ENCODE measurements at regions not wholly inside any gene's neighbourhood (a gene's known extent, or its start where the extent isn't known, plus 50 kb on each side); places are given as distances from the start of the nearest gene placed in this dataset.

DNA sequence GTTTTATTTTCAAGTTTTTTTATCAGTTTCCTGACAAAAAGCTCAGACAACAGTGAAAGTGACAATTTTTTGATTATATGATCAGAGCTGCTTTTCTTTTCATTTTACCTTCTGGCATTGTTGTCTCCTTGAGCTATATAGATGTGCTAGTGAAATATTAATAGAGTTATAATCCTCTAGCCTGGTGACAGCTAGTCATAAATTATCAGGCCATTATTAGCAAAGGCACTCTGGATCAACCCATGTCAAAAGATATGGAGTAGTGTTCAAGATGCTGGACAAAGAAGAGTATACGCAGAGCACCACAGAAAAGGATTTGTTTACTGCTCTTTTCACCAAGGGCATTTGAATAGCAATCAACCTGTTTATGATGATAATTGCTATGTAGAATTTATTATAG, 1230.1 kb downstream of the HACE1 start:
- H3K27ac ChIP-seq (ENCODE audit: low read length), result no peak overlapping the region
- no peak for DNase-seq
- no peaks in the 10 kb centered on the region for H3K4me1 ChIP-seq (ENCODE audit: control insufficient read depth, insufficient read depth, low read length)
- H3K27me3 ChIP-seq (ENCODE audit: control insufficient read depth, insufficient read depth, low read length), result no peaks in the 10 kb centered on the region
- H3K4me3 ChIP-seq (ENCODE audit: low read length), result no peak overlapping the region
- WGBS (ENCODE audit: insufficient coverage, low lambda C conversion rate), result 20% methylated on average over 1 of the region's 1 CpG
- H3K36me3 ChIP-seq (ENCODE audit: control insufficient read depth, insufficient read depth, low read length), result no peaks in the 10 kb centered on the region
- no peaks in the 10 kb centered on the region for H3K9me3 ChIP-seq (ENCODE audit: control insufficient read depth, low read depth, low read length)

DNA sequence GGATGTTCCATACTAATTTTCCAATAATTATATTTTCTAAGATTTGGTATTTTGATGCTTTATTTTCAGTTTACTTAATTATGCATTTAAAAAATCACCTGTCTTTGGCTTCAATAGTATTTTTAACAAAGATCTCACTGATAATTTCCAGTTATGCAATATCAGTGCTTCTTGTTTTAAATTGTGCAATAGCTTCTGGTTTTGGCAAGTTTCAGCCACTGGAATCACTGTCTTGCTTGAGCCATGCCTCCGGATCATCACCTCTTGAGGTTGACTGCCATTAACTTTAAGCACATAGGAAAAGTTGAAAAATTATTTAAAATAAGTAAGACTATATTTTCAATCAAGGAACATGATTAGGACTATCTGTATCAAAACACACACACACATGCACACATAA, 1242.1 kb downstream of the HACE1 start:
- no peak overlapping the region for H3K27ac ChIP-seq (ENCODE audit: low read length)
- H3K4me3 ChIP-seq (ENCODE audit: low read length), result no peak overlapping the region
- DNase-seq, result no peak
- no CpG with 5 or more reads among the region's 1 CpG for WGBS (ENCODE audit: insufficient coverage, low lambda C conversion rate)
- no peaks in the 10 kb centered on the region for H3K9me3 ChIP-seq (ENCODE audit: control insufficient read depth, low read depth, low read length)
- H3K36me3 ChIP-seq (ENCODE audit: control insufficient read depth, insufficient read depth, low read length), result no peaks in the 10 kb centered on the region
- H3K4me1 ChIP-seq (ENCODE audit: control insufficient read depth, insufficient read depth, low read length), result no peaks in the 10 kb centered on the region
- no peaks in the 10 kb centered on the region for H3K27me3 ChIP-seq (ENCODE audit: control insufficient read depth, insufficient read depth, low read length)

GRCh38 chr6:103587722-103588121, 1272.0 kb downstream of the HACE1 start:
- DNase-seq, result no peak
- Histone ChIP-seq H3K9me3 (ENCODE audit: control insufficient read depth, low read depth, low read length) (no peaks in the 10 kb centered on the region), H3K36me3 (ENCODE audit: control insufficient read depth, insufficient read depth, low read length) (no peaks in the 10 kb centered on the region), H3K27me3 (ENCODE audit: control insufficient read depth, insufficient read depth, low read length) (no peaks in the 10 kb centered on the region), H3K27ac (ENCODE audit: low read length) (no peak overlapping the region), H3K4me3 (ENCODE audit: low read length) (no peak overlapping the region), H3K4me1 (ENCODE audit: control insufficient read depth, insufficient read depth, low read length) (no peaks in the 10 kb centered on the region)
- WGBS (ENCODE audit: insufficient coverage, low lambda C conversion rate), result 95% methylated on average over 3 of the region's 3 CpGs

GRCh38 chr6:103578115-103578514, 1281.6 kb downstream of the HACE1 start:
- no peaks in the 10 kb centered on the region for H3K9me3 ChIP-seq (ENCODE audit: control insufficient read depth, low read depth, low read length)
- 100% methylated on average over 2 of the region's 3 CpGs for WGBS (ENCODE audit: insufficient coverage, low lambda C conversion rate)
- no peaks in the 10 kb centered on the region for H3K4me1 ChIP-seq (ENCODE audit: control insufficient read depth, insufficient read depth, low read length)
- H3K27me3 ChIP-seq (ENCODE audit: control insufficient read depth, insufficient read depth, low read length), result no peaks in the 10 kb centered on the region
- no peak overlapping the region for H3K27ac ChIP-seq (ENCODE audit: low read length)
- H3K36me3 ChIP-seq (ENCODE audit: control insufficient read depth, insufficient read depth, low read length), result no peaks in the 10 kb centered on the region
- no peak overlapping the region for H3K4me3 ChIP-seq (ENCODE audit: low read length)
- no peak for DNase-seq

DNA sequence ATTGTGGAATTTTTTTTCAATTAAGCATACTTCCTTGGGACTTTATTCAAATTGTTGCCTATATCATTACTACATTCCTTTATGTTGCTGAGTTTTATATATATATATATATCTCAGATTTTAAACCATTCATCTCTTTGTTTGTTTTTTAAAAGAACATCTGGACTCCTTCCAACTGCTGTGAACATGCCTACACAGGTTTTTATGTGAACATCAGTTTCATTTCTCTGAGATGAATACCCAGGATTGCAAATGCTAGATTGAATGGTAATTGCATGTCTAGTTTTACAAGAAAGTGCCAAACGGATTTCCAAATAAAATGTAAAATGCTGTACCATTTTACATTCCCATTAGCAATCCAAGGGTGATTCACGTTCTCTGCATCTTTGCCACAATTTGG, 1289.3 kb downstream of the HACE1 start:
- Histone ChIP-seq H3K4me1 (ENCODE audit: control insufficient read depth, insufficient read depth, low read length) (no peaks in the 10 kb centered on the region), H3K36me3 (ENCODE audit: control insufficient read depth, insufficient read depth, low read length) (no peaks in the 10 kb centered on the region), H3K27ac (ENCODE audit: low read length) (no peak overlapping the region), H3K9me3 (ENCODE audit: control insufficient read depth, low read depth, low read length) (no peaks in the 10 kb centered on the region), H3K27me3 (ENCODE audit: control insufficient read depth, insufficient read depth, low read length) (no peaks in the 10 kb centered on the region), H3K4me3 (ENCODE audit: low read length) (no peak overlapping the region)
- DNase-seq, result no peak
- WGBS (ENCODE audit: insufficient coverage, low lambda C conversion rate), result 80% methylated on average over 1 of the region's 2 CpGs

DNA sequence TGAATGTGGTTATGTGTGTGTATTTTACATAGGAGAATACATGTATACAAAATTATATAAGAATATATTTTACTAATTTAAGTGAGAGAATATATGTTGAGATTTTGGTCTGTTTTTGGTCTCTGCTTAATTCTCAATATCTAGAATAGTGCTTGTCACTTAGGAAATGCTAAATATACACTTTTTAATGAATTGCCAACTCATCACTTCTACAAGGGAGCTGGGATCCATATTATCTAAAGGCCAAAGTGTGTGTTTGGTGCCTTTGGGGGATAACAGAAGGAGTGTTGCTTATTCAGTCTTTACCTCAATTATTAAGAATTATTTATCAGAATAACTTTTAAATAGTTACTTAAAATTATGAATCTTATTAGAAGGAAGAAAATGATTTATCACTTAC, 1304.8 kb downstream of the HACE1 start:
- H3K4me3 ChIP-seq (ENCODE audit: low read length), result no peak overlapping the region
- DNase-seq, result no peak
- H3K27me3 ChIP-seq (ENCODE audit: control insufficient read depth, insufficient read depth, low read length), result no peaks in the 10 kb centered on the region
- no peaks in the 10 kb centered on the region for H3K9me3 ChIP-seq (ENCODE audit: control insufficient read depth, low read depth, low read length)
- no peaks in the 10 kb centered on the region for H3K36me3 ChIP-seq (ENCODE audit: control insufficient read depth, insufficient read depth, low read length)
- no peak overlapping the region for H3K27ac ChIP-seq (ENCODE audit: low read length)
- H3K4me1 ChIP-seq (ENCODE audit: control insufficient read depth, insufficient read depth, low read length), result no peaks in the 10 kb centered on the region

GRCh38 chr6:103538381-103538780, 1321.3 kb downstream of the HACE1 start:
- H3K36me3 ChIP-seq (ENCODE audit: control insufficient read depth, insufficient read depth, low read length), result no peaks in the 10 kb centered on the region
- no peak overlapping the region for H3K4me3 ChIP-seq (ENCODE audit: low read length)
- no peaks in the 10 kb centered on the region for H3K27me3 ChIP-seq (ENCODE audit: control insufficient read depth, insufficient read depth, low read length)
- no peaks in the 10 kb centered on the region for H3K4me1 ChIP-seq (ENCODE audit: control insufficient read depth, insufficient read depth, low read length)
- no peaks in the 10 kb centered on the region for H3K9me3 ChIP-seq (ENCODE audit: control insufficient read depth, low read depth, low read length)
- DNase-seq, result no peak
- no peak overlapping the region for H3K27ac ChIP-seq (ENCODE audit: low read length)
- no CpG with 5 or more reads among the region's 1 CpG for WGBS (ENCODE audit: insufficient coverage, low lambda C conversion rate)

DNA sequence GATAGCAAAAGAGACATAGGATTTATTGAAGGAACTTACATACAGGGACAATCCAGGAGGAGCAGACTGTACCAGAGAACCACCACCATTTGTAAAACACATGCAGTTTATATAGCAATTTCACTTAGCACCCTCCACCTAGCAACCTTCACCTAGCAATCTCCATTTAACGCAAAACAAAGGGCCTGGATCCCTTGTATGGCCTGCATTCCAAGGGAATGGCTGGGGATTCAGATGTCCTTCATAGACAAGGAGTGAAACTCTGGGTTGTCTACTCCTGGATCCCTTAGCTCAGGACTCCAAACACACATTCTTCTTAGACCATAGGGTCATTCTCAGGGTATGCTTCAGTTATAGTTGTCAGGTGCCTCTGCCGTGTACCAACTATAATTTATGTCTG, 1324.9 kb downstream of the HACE1 start:
- no peak for DNase-seq
- no peak overlapping the region for H3K27ac ChIP-seq (ENCODE audit: low read length)
- no peaks in the 10 kb centered on the region for H3K4me1 ChIP-seq (ENCODE audit: control insufficient read depth, insufficient read depth, low read length)
- H3K4me3 ChIP-seq (ENCODE audit: low read length), result no peak overlapping the region
- no peaks in the 10 kb centered on the region for H3K27me3 ChIP-seq (ENCODE audit: control insufficient read depth, insufficient read depth, low read length)
- H3K9me3 ChIP-seq (ENCODE audit: control insufficient read depth, low read depth, low read length), result no peaks in the 10 kb centered on the region
- no peaks in the 10 kb centered on the region for H3K36me3 ChIP-seq (ENCODE audit: control insufficient read depth, insufficient read depth, low read length)
- no CpG with 5 or more reads among the region's 2 CpGs for WGBS (ENCODE audit: insufficient coverage, low lambda C conversion rate)

DNA sequence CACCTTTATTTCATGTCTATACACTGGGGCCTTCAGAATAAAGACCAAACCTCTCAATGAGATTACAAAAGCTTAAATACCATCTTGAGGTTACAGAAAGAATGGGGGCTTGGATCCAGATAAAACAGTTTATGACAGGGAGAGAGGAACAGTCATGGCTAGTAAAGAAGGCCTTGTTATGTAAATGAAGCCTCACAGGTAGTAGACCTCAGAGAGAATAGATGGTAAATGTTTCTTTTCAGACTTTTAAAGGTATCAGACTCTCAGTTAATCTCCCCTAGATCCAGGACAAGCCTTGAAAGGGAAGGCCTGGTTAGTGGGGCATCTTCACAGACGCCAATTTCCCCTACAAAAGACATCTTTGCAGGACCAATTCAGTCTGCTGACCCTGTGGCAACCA, 1325.6 kb downstream of the HACE1 start:
- no peak overlapping the region for H3K27ac ChIP-seq (ENCODE audit: low read length)

GRCh38 chr6:103522045-103522444, 1337.7 kb downstream of the HACE1 start:
- WGBS (ENCODE audit: insufficient coverage, low lambda C conversion rate), result no CpG with 5 or more reads among the region's 8 CpGs
- no peaks in the 10 kb centered on the region for H3K4me1 ChIP-seq (ENCODE audit: control insufficient read depth, insufficient read depth, low read length)
- H3K27me3 ChIP-seq (ENCODE audit: control insufficient read depth, insufficient read depth, low read length), result no peaks in the 10 kb centered on the region
- H3K27ac ChIP-seq (ENCODE audit: low read length), result no peak overlapping the region
- no peak for DNase-seq
- no peak overlapping the region for H3K4me3 ChIP-seq (ENCODE audit: low read length)
- no peaks in the 10 kb centered on the region for H3K9me3 ChIP-seq (ENCODE audit: control insufficient read depth, low read depth, low read length)
- no peaks in the 10 kb centered on the region for H3K36me3 ChIP-seq (ENCODE audit: control insufficient read depth, insufficient read depth, low read length)

More for the DNA sequence above, 1325.6 kb downstream of the HACE1 start:
- 43% methylated on average over 1 of the region's 1 CpG for WGBS (ENCODE audit: insufficient coverage, low lambda C conversion rate)
- no peaks in the 10 kb centered on the region for H3K9me3 ChIP-seq (ENCODE audit: control insufficient read depth, low read depth, low read length)
- H3K4me1 ChIP-seq (ENCODE audit: control insufficient read depth, insufficient read depth, low read length), result no peaks in the 10 kb centered on the region
- H3K4me3 ChIP-seq (ENCODE audit: low read length), result no peak overlapping the region
- DNase-seq, result no peak
- no peaks in the 10 kb centered on the region for H3K27me3 ChIP-seq (ENCODE audit: control insufficient read depth, insufficient read depth, low read length)
- H3K36me3 ChIP-seq (ENCODE audit: control insufficient read depth, insufficient read depth, low read length), result no peaks in the 10 kb centered on the region

- no peak for DNase-seq
- H3K27me3 ChIP-seq (ENCODE audit: control insufficient read depth, insufficient read depth, low read length), result no peaks in the 10 kb centered on the region
- no CpG with 5 or more reads among the region's 3 CpGs for WGBS (ENCODE audit: insufficient coverage, low lambda C conversion rate)
- no peak overlapping the region for H3K27ac ChIP-seq (ENCODE audit: low read length)
- no peak overlapping the region for H3K4me3 ChIP-seq (ENCODE audit: low read length)
- H3K4me1 ChIP-seq (ENCODE audit: control insufficient read depth, insufficient read depth, low read length), result no peaks in the 10 kb centered on the region
- no peaks in the 10 kb centered on the region for H3K36me3 ChIP-seq (ENCODE audit: control insufficient read depth, insufficient read depth, low read length)
- no peaks in the 10 kb centered on the region for H3K9me3 ChIP-seq (ENCODE audit: control insufficient read depth, low read depth, low read length)
Measured at GRCh38 chr6:103516336-103516735, 1343.4 kb downstream of the HACE1 start.

Measured in large intestine (tissue), 3 donors.